ENCODE measurements at regions not wholly inside any gene's neighbourhood (a gene's known extent, or its start where the extent isn't known, plus 50 kb on each side); places are given as distances from the start of the nearest gene placed in this dataset.

- H3K27me3 ChIP-seq (ENCODE audit: control insufficient read depth in 1 of 2, insufficient read depth in 2 of 2, low read length in 1 of 2): no peaks in the 10 kb centered on the region
- 77 to 85% methylated on average over 1 of the region's 1 CpG for WGBS, 2 donors
- no peaks in the 10 kb centered on the region for H3K4me1 ChIP-seq (ENCODE audit: control insufficient read depth in 1 of 2, insufficient read depth in 2 of 2, low read length in 2 of 2)
- no peak overlapping the region for H3K27ac ChIP-seq (ENCODE audit: low read depth in 1 of 2, low read length in 2 of 2)
- DNase-seq (no peak), ATAC-seq (ENCODE audit: low FRiP score) (no peak)
- no peaks in the 10 kb centered on the region for H3K9me3 ChIP-seq (ENCODE audit: control insufficient read depth, low read length)
- no peaks in the 10 kb centered on the region for H3K36me3 ChIP-seq (ENCODE audit: control insufficient read depth in 1 of 2, insufficient read depth in 2 of 2, low read length in 1 of 2)
- intact Hi-C loops (cut with DNase I): no loop called here
- H3K4me3 ChIP-seq (ENCODE audit: low read length in 2 of 2): no peak overlapping the region
These were observed 222.3 kb downstream of the KIF20B start for GRCh38 chr10:89923661-89924060.

- H3K9me3 ChIP-seq (ENCODE audit: control insufficient read depth, low read length): no peaks in the 10 kb centered on the region
- H3K27me3 ChIP-seq (ENCODE audit: control insufficient read depth in 1 of 2, insufficient read depth in 2 of 2, low read length in 1 of 2): no peaks in the 10 kb centered on the region
- 65 to 82% methylated on average over 1 of the region's 1 CpG for WGBS, 2 donors
- no peak overlapping the region for H3K4me3 ChIP-seq (ENCODE audit: low read length in 2 of 2)
- H3K4me1 ChIP-seq (ENCODE audit: control insufficient read depth in 1 of 2, insufficient read depth in 2 of 2, low read length in 2 of 2): no peaks in the 10 kb centered on the region
- ATAC-seq (ENCODE audit: low FRiP score): no peak
- H3K36me3 ChIP-seq (ENCODE audit: control insufficient read depth in 1 of 2, insufficient read depth in 2 of 2, low read length in 1 of 2): no peaks in the 10 kb centered on the region
- intact Hi-C loops (cut with DNase I): no loop called here
- no peak for DNase-seq
- no peak overlapping the region for H3K27ac ChIP-seq (ENCODE audit: low read depth in 1 of 2, low read length in 2 of 2)
These were observed 222.9 kb downstream of the KIF20B start for GRCh38 chr10:89924261-89924660.

- ATAC-seq (ENCODE audit: low FRiP score): no peak
- 96 to 98% methylated on average over 2 of the region's 2 CpGs for WGBS, 2 donors
These were observed 225.3 kb downstream of the KIF20B start for GRCh38 chr10:89926736-89927135.

DNA sequence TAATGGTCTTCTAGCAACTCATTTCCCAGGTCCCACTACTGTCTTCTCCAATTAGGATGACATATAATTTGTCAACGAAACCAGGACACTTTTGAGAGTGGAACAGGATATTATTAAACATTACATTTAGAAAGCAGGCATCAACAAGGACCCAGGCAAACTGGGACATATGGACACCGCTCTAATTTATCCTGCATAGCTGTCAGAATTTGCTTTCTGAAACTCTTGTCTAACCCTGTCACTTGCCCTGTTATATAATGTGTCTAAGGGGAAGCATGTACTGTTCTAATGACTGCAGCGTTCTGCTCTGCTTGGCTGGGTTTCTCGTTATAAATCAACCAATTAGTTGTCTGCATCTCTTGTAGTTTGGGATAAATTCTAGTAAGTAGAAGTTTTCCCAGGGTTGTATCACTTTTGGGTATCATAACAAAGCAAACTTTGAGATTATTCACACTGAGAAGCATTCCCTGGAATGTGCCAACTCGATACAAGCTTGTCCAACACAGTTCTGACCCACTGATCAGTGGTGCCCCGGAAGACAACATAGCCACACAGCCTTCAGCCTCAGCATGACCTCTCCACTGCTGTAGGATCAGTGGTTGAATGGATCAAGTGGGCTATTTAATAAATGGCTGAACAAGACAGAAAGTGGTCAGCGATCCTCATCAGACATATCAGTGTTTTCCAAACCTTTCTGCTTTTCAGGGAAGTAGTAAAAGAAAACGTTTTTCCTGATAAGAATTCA lies 228.1 kb downstream of the KIF20B start:
- Histone ChIP-seq H3K27me3 (ENCODE audit: control insufficient read depth in 1 of 2, insufficient read depth in 2 of 2, low read length in 1 of 2) (no peaks in the 10 kb centered on the region), H3K9me3 (ENCODE audit: control insufficient read depth, low read length) (no peaks in the 10 kb centered on the region), H3K36me3 (ENCODE audit: control insufficient read depth in 1 of 2, insufficient read depth in 2 of 2, low read length in 1 of 2) (no peaks in the 10 kb centered on the region), H3K4me3 (ENCODE audit: low read length in 2 of 2) (no peak overlapping the region), H3K27ac (ENCODE audit: low read depth in 1 of 2, low read length in 2 of 2) (no peak overlapping the region), H3K4me1 (ENCODE audit: control insufficient read depth in 1 of 2, insufficient read depth in 2 of 2, low read length in 2 of 2) (no peaks in the 10 kb centered on the region)
- WGBS, 2 donors: 43 to 45% methylated on average over 8 of the region's 8 CpGs
- DNase-seq (no peak), ATAC-seq (ENCODE audit: low FRiP score) (no peak)
- intact Hi-C loops (cut with DNase I): no loop called here

More at GRCh38 chr10:89926736-89927135, 225.3 kb downstream of the KIF20B start:
- no peaks in the 10 kb centered on the region for H3K9me3 ChIP-seq (ENCODE audit: control insufficient read depth, low read length)
- no peak overlapping the region for H3K4me3 ChIP-seq (ENCODE audit: low read length in 2 of 2)
- intact Hi-C loops (cut with DNase I): no loop called here
- no peak for DNase-seq
- no peaks in the 10 kb centered on the region for H3K4me1 ChIP-seq (ENCODE audit: control insufficient read depth in 1 of 2, insufficient read depth in 2 of 2, low read length in 2 of 2)
- no peaks in the 10 kb centered on the region for H3K27me3 ChIP-seq (ENCODE audit: control insufficient read depth in 1 of 2, insufficient read depth in 2 of 2, low read length in 1 of 2)
- no peaks in the 10 kb centered on the region for H3K36me3 ChIP-seq (ENCODE audit: control insufficient read depth in 1 of 2, insufficient read depth in 2 of 2, low read length in 1 of 2)
- H3K27ac ChIP-seq (ENCODE audit: low read depth in 1 of 2, low read length in 2 of 2): no peak overlapping the region

GRCh38 chr10:89937494-89937893 lies 236.1 kb downstream of the KIF20B start:
- DNase-seq (no peak), ATAC-seq (ENCODE audit: low FRiP score) (no peak)
- Histone ChIP-seq H3K27ac (ENCODE audit: low read depth in 1 of 2, low read length in 2 of 2) (no peak overlapping the region), H3K4me3 (ENCODE audit: low read length in 2 of 2) (no peak overlapping the region), H3K36me3 (ENCODE audit: control insufficient read depth in 1 of 2, insufficient read depth in 2 of 2, low read length in 1 of 2) (no peaks in the 10 kb centered on the region), H3K9me3 (ENCODE audit: control insufficient read depth, low read length) (no peaks in the 10 kb centered on the region), H3K27me3 (ENCODE audit: control insufficient read depth in 1 of 2, insufficient read depth in 2 of 2, low read length in 1 of 2) (no peaks in the 10 kb centered on the region), H3K4me1 (ENCODE audit: control insufficient read depth in 1 of 2, insufficient read depth in 2 of 2, low read length in 2 of 2) (peaks cover 0 to 8% of the 10 kb centered on the region in 2 donors)
- 92 to 96% methylated on average over 3 of the region's 3 CpGs for WGBS, 2 donors
- intact Hi-C loops (cut with DNase I): no loop called here

- H3K36me3 ChIP-seq (ENCODE audit: control insufficient read depth in 1 of 2, insufficient read depth in 2 of 2, low read length in 1 of 2): no peaks in the 10 kb centered on the region
- ATAC-seq (ENCODE audit: low FRiP score): no peak
- H3K27me3 ChIP-seq (ENCODE audit: control insufficient read depth in 1 of 2, insufficient read depth in 2 of 2, low read length in 1 of 2): no peaks in the 10 kb centered on the region
- no peak for DNase-seq
- H3K4me1 ChIP-seq (ENCODE audit: control insufficient read depth in 1 of 2, insufficient read depth in 2 of 2, low read length in 2 of 2): peaks cover 0 to 8% of the 10 kb centered on the region in 2 donors
- H3K4me3 ChIP-seq (ENCODE audit: low read length in 2 of 2): no peak overlapping the region
- 33 to 38% methylated on average over 1 of the region's 1 CpG for WGBS, 2 donors
- H3K27ac ChIP-seq (ENCODE audit: low read depth in 1 of 2, low read length in 2 of 2): no peak overlapping the region
- intact Hi-C loops (cut with DNase I): no loop called here
- no peaks in the 10 kb centered on the region for H3K9me3 ChIP-seq (ENCODE audit: control insufficient read depth, low read length)
These were observed 238.7 kb downstream of the KIF20B start for GRCh38 chr10:89940076-89940475.

DNA sequence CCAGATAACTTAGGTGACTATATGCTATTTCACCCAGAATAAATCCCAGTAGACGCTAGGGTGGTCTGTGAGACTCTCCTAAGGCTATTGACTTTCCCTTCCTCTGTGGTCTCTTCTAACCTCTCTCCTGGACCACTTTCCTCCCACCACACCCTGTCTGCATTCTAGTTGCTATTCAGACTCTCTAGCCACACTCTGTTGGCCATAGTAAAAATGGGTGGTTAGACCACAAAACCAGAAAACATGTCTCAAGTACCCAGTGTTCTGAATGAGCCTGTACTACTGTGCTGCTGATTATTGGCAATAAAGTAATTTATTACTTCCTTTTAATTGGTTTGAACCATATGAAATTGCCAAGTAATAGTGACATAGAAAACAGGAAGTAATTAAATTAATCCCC lies 240.8 kb downstream of the KIF20B start:
- Histone ChIP-seq H3K9me3 (ENCODE audit: control insufficient read depth, low read length) (no peaks in the 10 kb centered on the region), H3K4me1 (ENCODE audit: control insufficient read depth in 1 of 2, insufficient read depth in 2 of 2, low read length in 2 of 2) (peaks cover 0 to 8% of the 10 kb centered on the region in 2 donors), H3K4me3 (ENCODE audit: low read length in 2 of 2) (no peak overlapping the region), H3K27ac (ENCODE audit: low read depth in 1 of 2, low read length in 2 of 2) (no peak overlapping the region), H3K36me3 (ENCODE audit: control insufficient read depth in 1 of 2, insufficient read depth in 2 of 2, low read length in 1 of 2) (no peaks in the 10 kb centered on the region), H3K27me3 (ENCODE audit: control insufficient read depth in 1 of 2, insufficient read depth in 2 of 2, low read length in 1 of 2) (no peaks in the 10 kb centered on the region)
- no peak for DNase-seq
- 92 to 93% methylated on average over 1 of the region's 1 CpG for WGBS, 2 donors
- intact Hi-C loops (cut with DNase I): no loop called here
- no peak for ATAC-seq (ENCODE audit: low FRiP score)

DNA sequence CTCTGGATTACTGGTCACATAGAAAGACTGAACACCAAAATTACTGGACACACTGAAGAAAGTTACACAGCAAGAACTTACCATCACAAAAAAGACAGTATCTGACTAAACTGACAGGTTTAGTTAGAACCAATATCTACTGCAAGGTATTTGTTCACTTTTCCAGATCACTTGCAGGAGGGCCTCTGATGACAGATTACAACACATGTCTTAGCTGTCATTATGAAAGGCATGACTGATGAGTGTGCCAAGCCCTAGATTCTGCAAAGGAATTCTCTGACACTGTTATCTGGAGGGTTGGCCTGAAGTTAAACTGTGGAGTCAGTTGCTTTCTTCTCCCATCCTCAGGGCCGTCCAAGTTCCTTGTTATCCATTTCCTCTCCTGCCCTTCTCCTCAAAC lies 242.7 kb downstream of the KIF20B start:
- H3K9me3 ChIP-seq (ENCODE audit: control insufficient read depth, low read length): no peaks in the 10 kb centered on the region
- DNase-seq (no peak), ATAC-seq (ENCODE audit: low FRiP score) (no peak)
- no peak overlapping the region for H3K4me3 ChIP-seq (ENCODE audit: low read length in 2 of 2)
- intact Hi-C loops (cut with DNase I): no loop called here
- H3K27ac ChIP-seq (ENCODE audit: low read depth in 1 of 2, low read length in 2 of 2): no peak overlapping the region
- H3K27me3 ChIP-seq (ENCODE audit: control insufficient read depth in 1 of 2, insufficient read depth in 2 of 2, low read length in 1 of 2): no peaks in the 10 kb centered on the region
- H3K36me3 ChIP-seq (ENCODE audit: control insufficient read depth in 1 of 2, insufficient read depth in 2 of 2, low read length in 1 of 2): no peaks in the 10 kb centered on the region
- WGBS, 2 donors: 54 to 65% methylated on average over 1 of the region's 1 CpG
- peaks cover 0 to 8% of the 10 kb centered on the region in 2 donors for H3K4me1 ChIP-seq (ENCODE audit: control insufficient read depth in 1 of 2, insufficient read depth in 2 of 2, low read length in 2 of 2)

- peak overlapping the region in 1 of 2 donors; percentile 41 for H3K4me3 ChIP-seq (ENCODE audit: low read length in 2 of 2)
These were observed 244.7 kb downstream of the KIF20B start for GRCh38 chr10:89946106-89946505.

More at GRCh38 chr10:89946106-89946505, 244.7 kb downstream of the KIF20B start:
- Histone ChIP-seq H3K4me1 (ENCODE audit: control insufficient read depth in 1 of 2, insufficient read depth in 2 of 2, low read length in 2 of 2) (no peaks in the 10 kb centered on the region), H3K27me3 (ENCODE audit: control insufficient read depth in 1 of 2, insufficient read depth in 2 of 2, low read length in 1 of 2) (no peaks in the 10 kb centered on the region), H3K9me3 (ENCODE audit: control insufficient read depth, low read length) (no peaks in the 10 kb centered on the region), H3K27ac (ENCODE audit: low read depth in 1 of 2, low read length in 2 of 2) (no peak overlapping the region), H3K36me3 (ENCODE audit: control insufficient read depth in 1 of 2, insufficient read depth in 2 of 2, low read length in 1 of 2) (no peaks in the 10 kb centered on the region)
- no peak for DNase-seq
- intact Hi-C loops (cut with DNase I): no loop called here
- ATAC-seq (ENCODE audit: low FRiP score): no peak
- 51 to 62% methylated on average over 3 of the region's 3 CpGs for WGBS, 2 donors

Data from aorta (tissue), 5 donors.